HCT116 (cell line): ENCODE measurements at regions not wholly inside any gene's neighbourhood (a gene's known extent, or its start where the extent isn't known, plus 50 kb on each side); places are given as distances from the start of the nearest gene placed in this dataset.

Experiments used
- ATAC-seq: fragments of 200-7000 bp; cut with Tn5 transposase; 2 replicates; pipeline ENCODE4 v1.9.1; 2020; ENCODE audit warnings: mild to moderate bottlenecking, moderate library complexity
- BruUV-seq: library from RNA; stranded (reverse); fragments of 400-500 nt; replicated peaks from 2 replicates; lab custom pipeline; 2021; lab: Mats Ljungman, UMichigan
- CTCF ChIA-PET: fragments of 300-600 bp; sonication (Branson Sonifier 250); formaldehyde crosslinking; loops from one replicate; lab custom pipeline; 2021; ENCODE audit warnings: antibody characterized with exemption; lab: Charles Lee
- POLR2A ChIA-PET: fragments of 300-600, 350-600 bp; sonication (Branson Sonifier 250); formaldehyde crosslinking; loops from one replicate; lab custom pipeline; 2021; ENCODE audit warnings: antibody characterized with exemption; lab: Charles Lee
- RAD21 ChIA-PET, 2 experiments: fragments of 300-600 bp; sonication (Branson Sonifier 250); formaldehyde crosslinking; loops; one replicate each; lab custom pipeline; 2023; ENCODE audit warnings: low total read pairs in 2 of 2; ENCODE audit not compliant: uncharacterized antibody in 2 of 2, unreplicated experiment in 2 of 2, low non-redundant PET in 1 of 2; lab: Charles Lee
- DNase-seq: peaks from one replicate; pipeline ENCODE4 v3.0.0-alpha.2; 2010; ENCODE audit warnings: low read depth, low spot score
- H2AFZ ChIP-seq: fragments of 200-600 bp; shearing (Covaris generic), sonication (generic); 2 replicates; pipeline ENCODE4 v1.6.1; 2017; ENCODE audit warnings: low read depth, mixed run types, mixed read lengths, antibody characterized with exemption, low read length; ENCODE audit not compliant: poor library complexity, severe bottlenecking
- H3K27ac ChIP-seq: 2 replicates; pipeline ENCODE4 v1.5.1; 2012; ENCODE audit warnings: low read depth, low read length
- H3K27me3 ChIP-seq: fragments of 200-600 bp; sonication (generic); 2 replicates; pipeline ENCODE4 v1.6.1; 2016; ENCODE audit warnings: mixed run types, low read length, mixed read lengths; ENCODE audit not compliant: insufficient read depth
- H3K36me3 ChIP-seq, 2 experiments: fragments of 200-500 bp in 1 of 2; fragments of 200-600 bp in 1 of 2; sonication (Bioruptor generic) in 1 of 2; sonication (generic) in 1 of 2; 2 replicates each; pipeline versions ENCODE4 v1.5.1 to v1.6.1; 2014 to 2016; ENCODE audit warnings: low read length in 2 of 2, inconsistent platforms in 1 of 2, mixed read lengths in 1 of 2, mixed run types in 1 of 2; ENCODE audit not compliant: insufficient read depth in 2 of 2, control insufficient read depth in 1 of 2
- H3K4me1 ChIP-seq, 2 experiments: fragments of 200-600 bp in 1 of 2; sonication (generic) in 1 of 2; 2 replicates each; pipeline versions ENCODE4 v1.5.1 to v1.6.1; 2012 to 2017; ENCODE audit warnings: low read length in 2 of 2, inconsistent platforms in 1 of 2, mild to moderate bottlenecking in 1 of 2, mixed read lengths in 1 of 2, mixed run types in 1 of 2, moderate library complexity in 1 of 2; ENCODE audit not compliant: insufficient read depth in 2 of 2, control insufficient read depth in 1 of 2
- H3K4me2 ChIP-seq: fragments of 200-600 bp; sonication (generic); 2 replicates; pipeline ENCODE4 v1.6.1; 2017; ENCODE audit warnings: mixed run types, low read length, mixed read lengths
- H3K4me3 ChIP-seq, 2 experiments: fragments of 200-600 bp in 1 of 2; sonication (generic) in 1 of 2; replicated peaks in 1 of 2; 2 replicates each; pipeline ENCODE4 v1.5.1; 2011 to 2016; ENCODE audit warnings: low read length in 2 of 2, control low read depth in 1 of 2, low read depth in 1 of 2, mild to moderate bottlenecking in 1 of 2, mixed read lengths in 1 of 2, mixed run types in 1 of 2
- H3K79me2 ChIP-seq: fragments of 200-600 bp; sonication (generic); 2 replicates; pipeline ENCODE4 v1.6.1; 2017; ENCODE audit warnings: mild to moderate bottlenecking, mixed run types, low read length, moderate library complexity, mixed read lengths; ENCODE audit not compliant: insufficient read depth
- H3K9ac ChIP-seq: fragments of 200-600 bp; sonication (generic); 2 replicates; pipeline ENCODE4 v1.6.1; 2016; ENCODE audit warnings: low read length, mixed read lengths
- H3K9me2 ChIP-seq: fragments of 200-600 bp; sonication (generic), shearing (Covaris generic); 2 replicates; pipeline ENCODE4 v1.6.1; 2017; ENCODE audit warnings: mixed run types, mild to moderate bottlenecking, moderate library complexity; ENCODE audit not compliant: insufficient read depth
- H3K9me3 ChIP-seq, 2 experiments: fragments of 200-500 bp in 1 of 2; fragments of 200-600 bp in 1 of 2; sonication (Bioruptor generic) in 1 of 2; sonication (generic) in 1 of 2; 2 replicates each; pipeline ENCODE4 v1.6.1; 2014 to 2017; ENCODE audit warnings: low read length in 2 of 2, mixed read lengths in 2 of 2, inconsistent platforms in 1 of 2, low read depth in 1 of 2, mild to moderate bottlenecking in 1 of 2, mixed run types in 1 of 2, moderate library complexity in 1 of 2; ENCODE audit not compliant: control insufficient read depth in 1 of 2, insufficient read depth in 1 of 2
- H4K20me1 ChIP-seq: fragments of 200-600 bp; sonication (generic), shearing (Covaris generic); 2 replicates; pipeline ENCODE4 v1.6.1; 2017; ENCODE audit warnings: mixed run types, mild to moderate bottlenecking, moderate library complexity; ENCODE audit not compliant: insufficient read depth
- CEBPB ChIP-seq: IDR thresholded peaks from 2 replicates; pipeline ENCODE4 v1.6.1; 2012; ENCODE audit warnings: low read depth
- ELF1 ChIP-seq: IDR thresholded peaks from 2 replicates; pipeline ENCODE4 v1.6.1; 2012; ENCODE audit warnings: low read depth, borderline replicate concordance
- RAD21 ChIP-seq: IDR thresholded peaks from 2 replicates; pipeline ENCODE4 v1.6.1; 2012; ENCODE audit warnings: low read depth, mild to moderate bottlenecking
- SRF ChIP-seq: IDR thresholded peaks from 2 replicates; pipeline ENCODE4 v1.6.1; 2012; ENCODE audit warnings: low read depth
- YY1 ChIP-seq: IDR thresholded peaks from 2 replicates; pipeline ENCODE4 v1.6.1; 2011; ENCODE audit warnings: low read length, low read depth, moderate library complexity, mild to moderate bottlenecking; ENCODE audit not compliant: insufficient replicate concordance; ENCODE audit errors: extremely low read depth
- intact Hi-C: fragments of 100-400 bp; cut with micrococcal nuclease; formaldehyde crosslinking; loops from 2 replicates; pipeline ENCODE4 v1.10.0; 2022
- TF ChIP-seq, protein P1 (sequence below), 3 experiments: fragments of 200-600 bp in 1 of 3; sonication (generic) in 1 of 3; IDR thresholded peaks in 2 of 3; conservative IDR thresholded peaks in 1 of 3; 2 replicates each; pipeline ENCODE4 v1.5.1; 2012 to 2017; ENCODE audit warnings: low read depth in 2 of 3, low read length in 2 of 3, antibody characterized with exemption in 1 of 3, borderline replicate concordance in 1 of 3, control low read depth in 1 of 3, mild to moderate bottlenecking in 1 of 3, mixed read lengths in 1 of 3, mixed run types in 1 of 3, moderate library complexity in 1 of 3; ENCODE audit not compliant: insufficient read depth in 1 of 3

DNA sequence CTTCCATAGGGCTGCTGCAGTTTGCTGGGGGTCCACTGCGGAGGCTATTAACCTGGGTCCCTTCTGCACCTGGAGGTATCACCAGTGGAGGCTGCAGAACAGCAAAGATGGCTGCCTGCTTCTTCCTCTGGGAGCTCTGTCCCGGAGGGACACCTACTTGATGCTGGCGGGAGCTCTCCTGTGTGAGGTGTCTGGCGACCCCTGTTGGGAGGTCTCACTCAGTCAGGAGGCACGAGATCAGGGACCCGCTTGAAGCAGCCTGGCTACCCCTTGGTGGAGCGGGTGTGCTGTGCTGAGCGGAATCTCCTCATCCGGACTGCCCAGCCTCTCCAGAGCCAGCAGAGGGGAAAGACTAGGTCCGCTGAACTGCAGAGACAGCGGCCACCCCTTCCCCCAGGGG is 56.0 kb upstream of the CTXND1 start:
- H3K36me3 ChIP-seq, result no peaks in the 10 kb centered on the region
- H3K9me2 ChIP-seq, result no peaks in the 10 kb centered on the region
- H3K27ac ChIP-seq, result no peak overlapping the region
- no TSS peak for BruUV-seq
- intact Hi-C loops, result no loop called here
- ChIA-PET POLR2A (no interaction called here), RAD21 (no interaction called here), CTCF (interaction anchor here (0.9 kb wide), 1 partner anchor 968 kb away, joined by 3 read pairs; no protein-coding TSS in a partner anchor)
- no peaks in the 10 kb centered on the region for H4K20me1 ChIP-seq
- peak; percentile 69 for ATAC-seq
- H3K79me2 ChIP-seq, result no peaks in the 10 kb centered on the region
- TF ChIP-seq ELF1, result no peak
- TF ChIP-seq, protein P1, sequence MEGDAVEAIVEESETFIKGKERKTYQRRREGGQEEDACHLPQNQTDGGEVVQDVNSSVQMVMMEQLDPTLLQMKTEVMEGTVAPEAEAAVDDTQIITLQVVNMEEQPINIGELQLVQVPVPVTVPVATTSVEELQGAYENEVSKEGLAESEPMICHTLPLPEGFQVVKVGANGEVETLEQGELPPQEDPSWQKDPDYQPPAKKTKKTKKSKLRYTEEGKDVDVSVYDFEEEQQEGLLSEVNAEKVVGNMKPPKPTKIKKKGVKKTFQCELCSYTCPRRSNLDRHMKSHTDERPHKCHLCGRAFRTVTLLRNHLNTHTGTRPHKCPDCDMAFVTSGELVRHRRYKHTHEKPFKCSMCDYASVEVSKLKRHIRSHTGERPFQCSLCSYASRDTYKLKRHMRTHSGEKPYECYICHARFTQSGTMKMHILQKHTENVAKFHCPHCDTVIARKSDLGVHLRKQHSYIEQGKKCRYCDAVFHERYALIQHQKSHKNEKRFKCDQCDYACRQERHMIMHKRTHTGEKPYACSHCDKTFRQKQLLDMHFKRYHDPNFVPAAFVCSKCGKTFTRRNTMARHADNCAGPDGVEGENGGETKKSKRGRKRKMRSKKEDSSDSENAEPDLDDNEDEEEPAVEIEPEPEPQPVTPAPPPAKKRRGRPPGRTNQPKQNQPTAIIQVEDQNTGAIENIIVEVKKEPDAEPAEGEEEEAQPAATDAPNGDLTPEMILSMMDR (IDR thresholded peaks at IDR 0.05 in 2 of 3, conservative IDR thresholded peaks at IDR 0.05 in 1 of 3; ENCODE audit: borderline replicate concordance in 1 of 3, insufficient read depth in 1 of 3, low read depth in 2 of 3, low read length in 2 of 3), result 0 out of 6 replicates have a peak, but pooled peaks of 1 of the 3 experiments have one; percentile 2
- no peak overlapping the region for H3K4me2 ChIP-seq
- peaks cover 6% of the 10 kb centered on the region; the same call in 1 of the 2 replicates for H3K27me3 ChIP-seq
- H3K9ac ChIP-seq, result no peak overlapping the region
- no peak overlapping the region for H3K4me3 ChIP-seq
- DNase-seq, result no peak
- no peaks in the 10 kb centered on the region for H3K4me1 ChIP-seq
- H3K9me3 ChIP-seq, result no peaks in the 10 kb centered on the region
- H2AFZ ChIP-seq, result no peak overlapping the region

DNA sequence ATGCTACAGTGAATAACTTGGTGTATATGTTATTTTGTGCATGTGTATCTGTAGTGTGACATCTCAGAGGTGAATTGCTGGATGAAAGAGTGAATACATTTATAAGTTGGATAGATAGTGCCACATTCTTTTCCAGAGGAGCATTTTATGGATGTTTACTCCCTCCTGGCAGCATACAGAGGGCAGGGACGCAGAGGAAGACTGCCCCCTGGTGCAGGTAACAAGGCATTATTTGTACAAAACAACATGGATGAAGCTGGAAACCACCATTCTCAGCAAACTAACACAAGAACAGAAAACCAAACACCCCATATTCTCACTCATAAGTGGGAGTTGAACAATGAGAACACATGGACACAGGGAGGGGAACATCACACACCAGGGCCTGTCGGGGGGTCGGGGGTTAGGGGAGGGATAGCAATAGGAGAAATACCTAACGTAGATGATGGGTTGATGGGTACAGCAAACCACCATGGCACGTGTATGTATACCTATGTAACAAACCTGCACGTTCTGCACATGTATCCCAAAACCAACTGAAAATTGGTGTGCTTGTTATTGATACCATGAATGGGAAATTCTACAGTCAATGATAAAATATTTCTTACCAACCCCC is 57.9 kb upstream of the CTXND1 start:
- peak; percentile 81 for ATAC-seq
- no TSS peak for BruUV-seq
- POLR2A ChIA-PET, result no interaction called here

More for the DNA sequence above, 57.9 kb upstream of the CTXND1 start:
- Histone ChIP-seq H3K9me2 (no peaks in the 10 kb centered on the region), H3K36me3 (no peaks in the 10 kb centered on the region), H2AFZ (no peak overlapping the region), H3K4me2 (no peak overlapping the region), H3K4me3 (no peak overlapping the region), H3K4me1 (no peaks in the 10 kb centered on the region), H4K20me1 (no peaks in the 10 kb centered on the region)
- RAD21 ChIA-PET, result interaction anchor here in 1 of 2 experiments (0.5 to 0.7 kb wide), 2 partner anchors 65 to 463 kb away, joined by 3 to 7 read pairs; no protein-coding TSS in a partner anchor
- peak; percentile 4 for DNase-seq
- TF ChIP-seq, protein P1 (IDR thresholded peaks at IDR 0.05 in 2 of 3, conservative IDR thresholded peaks at IDR 0.05 in 1 of 3; ENCODE audit: borderline replicate concordance in 1 of 3, insufficient read depth in 1 of 3, low read depth in 2 of 3, low read length in 2 of 3), result peak; percentile 53 to 60 (median 59); a peak in 5 of 6 replicates
- TF ChIP-seq RAD21 (peak; percentile 70), SRF (no peak), CEBPB (no peak), YY1 (peak; percentile 28)
- TF ChIP-seq, all 23 proteins: peak for 3
- H3K9ac ChIP-seq, result no peak overlapping the region
- CTCF ChIA-PET, result interaction anchor here (0.6 to 1.5 kb wide), 11 partner anchors 8 to 970 kb away, joined by 3 to 8 read pairs (median 3); no protein-coding TSS in a partner anchor
- intact Hi-C loops, result loop anchor here (1.0 kb wide), 1 partner anchor 68 kb away; no protein-coding TSS in a partner anchor
- H3K27ac ChIP-seq, result no peak overlapping the region
- no peaks in the 10 kb centered on the region for H3K9me3 ChIP-seq
- peaks cover 7% of the 10 kb centered on the region; the same call in 1 of the 2 replicates for H3K27me3 ChIP-seq
- no peaks in the 10 kb centered on the region for H3K79me2 ChIP-seq
